Activated naive CD4-positive, alpha-beta T cell treated with Interleukin-2 at 50 U/mL for 16 hours (primary cell): ENCODE measurements at regions not wholly inside any gene's neighbourhood (a gene's known extent, or its start where the extent isn't known, plus 50 kb on each side); places are given as distances from the start of the nearest gene placed in this dataset.
A peak's percentile ranks its signal among the peaks of the same experiment; 100 is the strongest.

ENCODE experiments used
- DNase-seq: peaks from one replicate; pipeline ENCODE4 v3.0.0-alpha.2; 2020

GRCh38 chr3:111359261-111360030 is 182.6 kb upstream of the CD96 start:
- DNase-seq: no peak

DNA sequence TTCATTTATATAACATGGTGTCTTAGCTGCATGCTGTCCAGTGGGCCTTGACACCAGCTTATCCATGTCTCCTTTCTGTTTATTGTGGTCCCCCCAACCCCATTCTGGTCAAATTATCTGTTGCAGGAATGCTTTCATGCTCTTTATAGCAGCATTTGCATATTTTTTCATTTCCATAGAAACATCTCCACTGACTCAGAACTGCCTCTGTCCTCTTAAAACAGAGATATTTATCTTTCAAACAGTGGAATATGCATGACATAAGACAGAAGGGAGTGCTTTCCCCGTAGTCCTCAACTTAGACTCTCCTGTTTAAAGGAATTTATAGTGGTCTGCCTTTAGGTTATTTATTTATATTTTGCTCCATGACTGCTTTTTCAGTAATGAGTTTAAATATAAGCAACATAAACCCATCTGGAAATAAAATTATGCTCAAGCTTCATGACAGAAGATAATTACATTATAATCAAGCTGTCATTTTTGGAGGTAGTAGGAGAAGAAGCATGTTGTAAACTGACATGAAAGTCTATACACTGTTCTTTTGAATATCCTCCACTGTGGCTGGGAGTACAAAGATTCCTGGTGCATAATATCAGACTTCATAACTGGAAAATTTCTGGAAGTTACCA is 179.5 kb upstream of the CD96 start:
- DNase-seq: no peak

DNA sequence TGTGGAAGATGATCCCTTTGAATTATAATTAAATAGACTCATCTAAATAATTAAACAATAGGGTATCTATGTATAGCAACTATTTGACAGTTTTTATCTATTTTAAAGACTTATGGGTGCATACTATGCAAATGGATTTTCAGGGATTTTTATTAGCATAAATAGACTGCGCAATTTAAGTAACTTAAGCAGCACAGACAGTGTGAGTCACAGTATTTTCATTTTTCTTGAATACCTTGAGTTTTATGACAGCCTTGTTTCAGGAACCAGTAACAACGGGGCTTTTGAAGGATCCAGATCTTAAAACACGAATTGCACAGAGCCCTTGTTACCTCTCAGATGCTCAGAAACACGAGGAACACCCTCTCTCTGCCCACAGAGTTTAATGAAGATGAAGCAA is 175.5 kb upstream of the CD96 start:
- no peak for DNase-seq

GRCh38 chr3:111368056-111368455 is 173.9 kb upstream of the CD96 start:
- DNase-seq: no peak

DNA sequence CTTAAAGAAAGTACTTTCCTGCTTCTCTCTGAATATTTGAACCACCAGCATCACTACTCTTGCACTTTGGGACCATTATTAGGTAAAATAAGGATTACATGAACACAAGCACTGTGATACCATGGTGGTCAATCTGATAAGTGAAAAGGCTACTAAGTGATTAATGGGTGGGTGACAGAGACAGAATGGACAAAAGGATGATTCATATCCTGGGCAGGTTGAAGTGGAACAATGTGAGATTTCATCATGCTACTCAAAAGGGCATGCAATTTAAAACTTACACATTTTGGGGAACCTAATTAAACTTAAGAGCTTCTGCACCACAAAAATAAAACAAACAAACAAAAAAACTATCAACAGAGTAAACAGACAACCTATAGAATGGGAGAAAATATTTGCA is 172.0 kb upstream of the CD96 start:
- DNase-seq: no peak

DNA sequence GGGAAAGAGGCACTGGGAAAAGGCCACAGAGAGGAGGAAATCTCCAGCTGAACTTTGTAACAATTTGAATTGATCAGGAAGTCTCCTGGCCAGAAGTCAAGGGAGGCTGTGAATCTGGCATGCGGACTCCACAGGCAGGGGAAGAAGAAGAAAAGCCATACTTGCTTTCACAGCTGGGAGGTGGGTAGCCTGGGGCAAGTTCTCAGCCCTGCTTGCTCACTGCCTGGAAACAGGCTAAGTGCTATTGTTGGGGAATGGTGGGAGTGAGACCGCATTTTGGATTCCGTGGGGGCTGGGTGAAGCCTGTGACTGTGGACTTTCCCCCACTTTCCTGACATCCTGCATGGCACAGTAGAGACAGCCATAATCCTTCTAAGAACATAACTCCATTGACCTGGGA is 168.8 kb upstream of the CD96 start:
- DNase-seq: no peak

GRCh38 chr3:111373861-111374260 is 168.1 kb upstream of the CD96 start:
- no peak for DNase-seq

GRCh38 chr3:111385971-111386495 is 156.0 kb upstream of the CD96 start:
- no peak for DNase-seq

DNA sequence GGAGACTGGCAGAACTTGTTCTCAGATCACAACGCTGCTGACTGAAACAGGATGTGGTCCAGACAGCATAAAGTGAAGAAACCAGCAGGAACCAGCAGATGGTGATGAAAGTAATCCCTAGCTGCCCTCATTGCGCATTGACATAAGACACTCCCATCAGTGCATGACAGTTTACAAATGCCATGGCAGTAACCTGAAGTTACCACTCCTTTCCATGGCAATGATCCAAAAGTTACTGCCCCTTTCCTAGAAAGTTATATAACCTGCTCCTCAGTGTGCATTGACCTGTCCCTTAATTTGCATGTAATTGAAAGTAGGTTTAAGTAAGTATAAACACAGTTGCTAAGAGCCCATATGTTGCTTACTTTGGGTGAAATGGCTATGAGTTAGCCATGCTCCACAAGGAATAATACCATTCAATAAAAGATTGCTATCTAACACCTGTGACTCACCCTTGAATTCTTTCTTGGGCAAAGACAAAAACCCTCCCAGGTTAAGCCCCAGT is 149.1 kb upstream of the CD96 start:
- DNase-seq: peak; percentile 24

DNA sequence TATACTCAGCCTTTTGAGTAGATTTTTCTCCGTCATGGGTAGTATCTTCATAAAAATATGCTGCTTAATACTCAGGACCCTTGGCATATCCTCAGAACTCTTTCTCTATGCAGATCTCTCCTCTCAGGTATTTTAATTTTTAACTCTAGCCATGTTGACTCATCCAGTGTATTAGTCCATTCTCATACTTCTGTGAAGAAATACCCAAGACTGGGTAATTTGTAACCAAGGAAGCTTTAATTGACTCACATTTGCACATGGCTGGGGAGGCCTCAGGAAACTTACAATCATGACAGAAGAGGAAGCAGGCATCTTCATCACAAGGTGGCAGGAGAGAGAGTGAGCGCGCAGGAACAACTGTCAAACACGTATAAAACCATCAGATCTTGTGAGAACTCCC is 129.3 kb upstream of the CD96 start:
- no peak for DNase-seq

GRCh38 chr3:111414531-111414930 is 127.5 kb upstream of the CD96 start:
- DNase-seq: no peak

GRCh38 chr3:111415018-111415417 is 127.0 kb upstream of the CD96 start:
- DNase-seq: no peak

- no peak for DNase-seq
Measured at GRCh38 chr3:111418391-111418790, 123.6 kb upstream of the CD96 start.

GRCh38 chr3:111428301-111428700 is 113.7 kb upstream of the CD96 start:
- no peak for DNase-seq

DNA sequence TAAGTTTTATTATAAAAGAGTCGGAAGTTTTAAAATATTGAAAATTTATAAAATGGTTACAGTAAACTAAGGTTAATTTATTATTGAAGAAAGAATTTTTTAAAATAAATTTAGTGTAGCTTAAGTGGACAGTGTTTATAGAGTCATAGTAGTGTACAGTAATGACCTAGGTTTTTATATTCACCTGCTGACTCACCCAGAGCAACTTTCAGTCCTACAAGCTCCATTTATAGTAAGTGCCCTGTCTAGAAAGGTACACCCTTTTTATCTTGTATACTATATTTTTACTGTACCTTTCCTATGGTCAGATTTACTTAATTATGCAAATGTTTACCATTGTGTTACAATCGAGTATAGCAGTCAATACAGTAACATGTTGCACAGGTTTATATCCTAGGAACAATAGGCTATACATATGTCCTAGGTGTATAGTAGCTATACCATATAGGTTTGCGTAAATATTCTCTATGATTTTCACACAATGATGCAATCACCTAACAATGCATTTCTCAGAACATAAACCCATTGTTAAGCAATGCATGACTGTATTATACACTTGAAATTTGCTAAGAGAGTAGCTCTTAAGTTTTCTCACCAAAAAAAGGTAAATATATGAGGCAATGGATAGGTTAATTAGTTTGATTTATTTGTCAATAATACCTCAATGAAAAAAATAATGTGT is 106.9 kb upstream of the CD96 start:
- no peak for DNase-seq

GRCh38 chr3:111438283-111438682 is 103.7 kb upstream of the CD96 start:
- no peak for DNase-seq

- DNase-seq: no peak
Measured at GRCh38 chr3:111454551-111454950, 87.4 kb upstream of the CD96 start.

DNA sequence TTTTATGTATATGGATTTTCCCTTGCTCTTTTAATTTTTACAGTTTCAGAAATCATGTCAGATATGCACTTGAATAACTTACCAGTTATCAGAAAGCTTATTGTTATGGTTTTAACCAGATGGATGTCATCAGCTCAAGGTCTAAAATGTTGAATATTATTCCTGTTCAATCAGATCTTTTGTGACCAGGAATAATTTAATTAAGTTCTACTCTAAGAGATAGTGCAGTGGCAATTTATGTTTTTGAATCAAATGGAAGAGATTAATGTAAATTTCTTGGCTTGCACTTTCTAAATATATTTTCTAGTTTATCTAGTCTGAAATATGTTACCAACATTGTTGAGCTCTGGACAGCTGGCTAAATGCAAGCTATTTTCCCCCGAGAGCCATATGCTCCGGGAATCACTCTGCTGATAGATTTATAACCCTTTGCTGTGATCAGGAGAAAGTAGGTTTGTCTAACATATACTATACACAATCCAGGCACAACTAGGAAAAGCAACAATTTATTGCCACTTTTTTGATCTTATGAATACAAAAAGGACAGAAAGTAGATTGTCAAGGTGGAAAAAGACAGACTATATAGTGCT is 76.8 kb upstream of the CD96 start:
- no peak for DNase-seq

DNA sequence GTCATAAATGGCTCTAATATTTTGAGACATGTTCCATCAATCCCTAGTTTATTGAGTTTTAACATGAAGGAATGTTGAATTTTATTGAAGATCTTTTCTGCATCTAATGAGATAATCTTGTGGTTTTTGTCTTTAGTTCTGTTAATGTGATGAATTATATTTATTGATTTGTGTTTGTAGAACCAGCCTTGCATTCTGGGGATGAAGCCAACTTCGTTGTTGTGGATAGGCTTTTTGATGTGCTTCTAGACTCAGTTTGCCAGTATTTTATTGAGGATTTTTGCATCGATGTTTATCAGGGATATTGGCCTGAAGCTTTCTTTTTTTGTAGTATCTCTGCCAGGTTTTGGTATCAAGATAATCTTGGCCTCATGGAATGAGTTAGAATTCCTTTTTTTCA is 72.0 kb upstream of the CD96 start:
- no peak for DNase-seq

- DNase-seq: no peak
Measured at GRCh38 chr3:111471831-111472230, 70.2 kb upstream of the CD96 start.

DNA sequence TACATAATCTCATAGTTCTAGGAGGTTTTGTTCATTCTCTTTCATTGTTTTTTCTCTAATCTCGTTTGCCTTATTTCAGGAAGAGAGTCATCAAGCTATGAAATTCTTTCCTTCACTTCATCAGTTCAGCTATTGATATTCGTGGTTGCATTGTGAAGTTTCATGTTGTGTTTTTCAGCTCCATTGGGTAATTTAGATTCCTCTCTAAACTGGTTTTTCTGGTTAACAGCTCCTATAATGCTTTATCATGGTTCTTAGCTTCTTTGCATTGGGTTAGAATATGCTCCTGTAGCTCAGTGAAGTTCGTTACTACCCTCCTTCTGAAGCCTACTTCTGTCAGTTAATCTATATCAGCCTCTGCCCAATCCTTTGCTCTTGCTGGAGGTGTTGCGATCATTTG is 69.4 kb upstream of the CD96 start:
- no peak for DNase-seq

DNA sequence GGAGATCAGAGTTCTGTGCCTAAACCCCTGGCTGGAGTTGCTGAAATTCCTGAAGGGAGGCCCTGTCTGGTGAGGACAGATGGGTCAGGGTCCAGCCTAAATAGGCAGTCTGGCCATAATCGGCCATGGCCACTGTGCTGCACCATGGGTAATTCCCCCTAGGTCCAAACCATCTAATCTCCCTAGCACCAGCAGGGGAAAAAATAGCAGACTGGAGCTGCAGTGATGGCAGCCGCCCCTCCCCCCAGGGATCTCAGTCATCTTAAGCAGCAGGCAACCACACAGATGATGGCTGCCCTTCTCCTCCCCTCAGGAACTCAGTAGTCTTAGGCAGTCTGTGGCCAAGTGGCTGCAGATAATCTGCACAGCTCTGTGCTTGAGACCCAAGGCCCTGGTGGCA is 68.4 kb upstream of the CD96 start:
- DNase-seq: no peak

DNA sequence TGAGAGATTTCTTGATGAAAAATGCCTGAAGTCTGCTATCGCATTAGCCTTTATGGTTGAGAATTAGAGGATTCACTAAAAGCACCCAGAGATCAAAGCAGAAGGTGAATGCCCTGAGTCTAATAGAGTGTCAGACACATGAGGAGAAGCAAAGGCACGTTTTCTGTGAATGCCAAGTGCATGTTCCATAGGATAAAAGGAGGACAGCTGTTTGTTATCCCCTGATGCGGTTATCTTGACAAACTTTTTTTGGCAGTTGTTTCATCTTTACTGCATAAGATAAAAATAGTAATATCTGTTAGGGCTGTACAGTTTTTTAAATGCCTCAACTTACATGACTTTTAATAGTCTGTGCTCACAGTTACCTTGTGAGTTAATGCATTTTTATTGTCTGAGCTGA is 65.3 kb upstream of the CD96 start:
- no peak for DNase-seq
